ENCODE measurements at regions not wholly inside any gene's neighbourhood (a gene's known extent, or its start where the extent isn't known, plus 50 kb on each side); places are given as distances from the start of the nearest gene placed in this dataset.

- no peaks in the 10 kb centered on the region for H3K4me1 Mint-ChIP-seq
- H3K79me2 ChIP-seq (ENCODE audit: control insufficient read depth, insufficient read depth, low read length) = no peaks in the 10 kb centered on the region
- no peak overlapping the region for H3K9ac ChIP-seq (ENCODE audit: low read length)
- H3K36me3 ChIP-seq (replicated peaks in 1 of 2; ENCODE audit: control extremely low read depth in 1 of 2, control insufficient read depth in 1 of 2, extremely low read depth in 1 of 2, insufficient read depth in 2 of 2, low read length in 1 of 2) = no peaks in the 10 kb centered on the region
- H3K9me3 ChIP-seq (ENCODE audit: control extremely low read depth in 1 of 3, control insufficient read depth in 2 of 3, insufficient read depth in 1 of 3, low read length in 2 of 3) = no peaks in the 10 kb centered on the region
- WGBS (ENCODE audit: insufficient coverage) = no CpG with 5 or more reads among the region's 2 CpGs
- POLR2A ChIA-PET = no interaction called here
- ATAC-seq (ENCODE audit: low read depth) (no peak), DNase-seq (no peak)
- H3K4me3 ChIP-seq (ENCODE audit: control extremely low read depth in 1 of 5, extremely low read depth in 1 of 5, insufficient read depth in 1 of 5, low read depth in 2 of 5, low read length in 4 of 5) = no peak overlapping the region
- no peak for TF ChIP-seq CTCF (IDR thresholded peaks at IDR 0.05)
- TF ChIP-seq EZH2 (IDR thresholded peaks at IDR 0.05; ENCODE audit: borderline replicate concordance, insufficient read depth, low read depth, low read length, poor library complexity, severe bottlenecking) = no peak
- H3K4me2 ChIP-seq (replicated peaks; ENCODE audit: low read depth, low read length, poor library complexity, severe bottlenecking) = no peak overlapping the region
- H3K9me3 Mint-ChIP-seq (ENCODE audit: insufficient read depth) = no peaks in the 10 kb centered on the region
- no peaks in the 10 kb centered on the region for H3K27me3 Mint-ChIP-seq
- H3K27ac Mint-ChIP-seq = no peak overlapping the region
- H3K4me3 Mint-ChIP-seq = no peak overlapping the region
- H3K27me3 ChIP-seq (replicated peaks in 1 of 4; ENCODE audit: control extremely low read depth in 1 of 4, control insufficient read depth in 3 of 4, insufficient read depth in 4 of 4, low read length in 3 of 4) = no peaks in the 10 kb centered on the region
- no peaks in the 10 kb centered on the region for H4K20me1 ChIP-seq (ENCODE audit: control insufficient read depth, insufficient read depth, low read length, poor library complexity, severe bottlenecking)
- CTCF ChIA-PET = no interaction called here
- H3K27ac ChIP-seq (ENCODE audit: low read length in 2 of 2) = no peak overlapping the region
- H3K4me1 ChIP-seq (ENCODE audit: control insufficient read depth in 2 of 2, insufficient read depth in 2 of 2, low read length in 2 of 2) = no peaks in the 10 kb centered on the region
- intact Hi-C loops (cut with micrococcal nuclease) = no loop called here
- no peak overlapping the region for H2AFZ ChIP-seq (ENCODE audit: insufficient read depth, low read depth, low read length, poor library complexity, severe bottlenecking)
Observed at GRCh38 chr9:108650826-108651225, 205.0 kb downstream of the ACTL7B start.

GRCh38 chr9:108645520-108645919 lies 210.3 kb downstream of the ACTL7B start:
- DNase-seq (no peak), ATAC-seq (ENCODE audit: low read depth) (no peak)
- Mint-ChIP-seq H3K27ac (no peak overlapping the region), H3K4me3 (no peak overlapping the region), H3K27me3 (peaks cover 4% of the 10 kb centered on the region), H3K9me3 (ENCODE audit: insufficient read depth) (no peaks in the 10 kb centered on the region), H3K4me1 (no peaks in the 10 kb centered on the region)
- H3K27ac ChIP-seq (ENCODE audit: low read length in 2 of 2) = no peak overlapping the region
- no peak overlapping the region for H3K9ac ChIP-seq (ENCODE audit: low read length)
- WGBS (ENCODE audit: insufficient coverage) = 0% methylated on average over 3 of the region's 6 CpGs
- H3K27me3 ChIP-seq (replicated peaks in 1 of 4; ENCODE audit: control extremely low read depth in 1 of 4, control insufficient read depth in 3 of 4, insufficient read depth in 4 of 4, low read length in 3 of 4) = no peaks in the 10 kb centered on the region
- H4K20me1 ChIP-seq (ENCODE audit: control insufficient read depth, insufficient read depth, low read length, poor library complexity, severe bottlenecking) = no peaks in the 10 kb centered on the region
- no peaks in the 10 kb centered on the region for H3K79me2 ChIP-seq (ENCODE audit: control insufficient read depth, insufficient read depth, low read length)
- intact Hi-C loops (cut with micrococcal nuclease) = no loop called here
- H3K4me1 ChIP-seq (ENCODE audit: control insufficient read depth in 2 of 2, insufficient read depth in 2 of 2, low read length in 2 of 2) = no peaks in the 10 kb centered on the region
- ChIA-PET POLR2A (no interaction called here), CTCF (no interaction called here)
- H3K4me3 ChIP-seq (ENCODE audit: control extremely low read depth in 1 of 5, extremely low read depth in 1 of 5, insufficient read depth in 1 of 5, low read depth in 2 of 5, low read length in 4 of 5) = no peak overlapping the region
- H3K9me3 ChIP-seq (ENCODE audit: control extremely low read depth in 1 of 3, control insufficient read depth in 2 of 3, insufficient read depth in 1 of 3, low read length in 2 of 3) = no peaks in the 10 kb centered on the region
- H3K4me2 ChIP-seq (replicated peaks; ENCODE audit: low read depth, low read length, poor library complexity, severe bottlenecking) = no peak overlapping the region
- no peaks in the 10 kb centered on the region for H3K36me3 ChIP-seq (replicated peaks in 1 of 2; ENCODE audit: control extremely low read depth in 1 of 2, control insufficient read depth in 1 of 2, extremely low read depth in 1 of 2, insufficient read depth in 2 of 2, low read length in 1 of 2)
- TF ChIP-seq CTCF (IDR thresholded peaks at IDR 0.05) (no peak), EZH2 (IDR thresholded peaks at IDR 0.05; ENCODE audit: borderline replicate concordance, insufficient read depth, low read depth, low read length, poor library complexity, severe bottlenecking) (no peak)
- no peak overlapping the region for H2AFZ ChIP-seq (ENCODE audit: insufficient read depth, low read depth, low read length, poor library complexity, severe bottlenecking)

Measured in B cell (primary cell).